ENCODE measurements at regions not wholly inside any gene's neighbourhood (a gene's known extent, or its start where the extent isn't known, plus 50 kb on each side); places are given as distances from the start of the nearest gene placed in this dataset.

GRCh38 chr15:45794712-45795439 is 160.0 kb downstream of the SQOR start:
- DNase-seq (ENCODE audit: low read depth in 1 of 2, low spot score in 1 of 2): no peak
- Histone ChIP-seq H3K27ac (no peak overlapping the region), H3K9me3 (ENCODE audit: low read depth) (no peaks in the 10 kb centered on the region), H3K4me1 (ENCODE audit: low read depth) (peaks cover 6% of the 10 kb centered on the region), H3K36me3 (no peaks in the 10 kb centered on the region), H3K4me3 (no peak overlapping the region), H3K27me3 (no peaks in the 10 kb centered on the region)
- TF ChIP-seq, protein P1, sequence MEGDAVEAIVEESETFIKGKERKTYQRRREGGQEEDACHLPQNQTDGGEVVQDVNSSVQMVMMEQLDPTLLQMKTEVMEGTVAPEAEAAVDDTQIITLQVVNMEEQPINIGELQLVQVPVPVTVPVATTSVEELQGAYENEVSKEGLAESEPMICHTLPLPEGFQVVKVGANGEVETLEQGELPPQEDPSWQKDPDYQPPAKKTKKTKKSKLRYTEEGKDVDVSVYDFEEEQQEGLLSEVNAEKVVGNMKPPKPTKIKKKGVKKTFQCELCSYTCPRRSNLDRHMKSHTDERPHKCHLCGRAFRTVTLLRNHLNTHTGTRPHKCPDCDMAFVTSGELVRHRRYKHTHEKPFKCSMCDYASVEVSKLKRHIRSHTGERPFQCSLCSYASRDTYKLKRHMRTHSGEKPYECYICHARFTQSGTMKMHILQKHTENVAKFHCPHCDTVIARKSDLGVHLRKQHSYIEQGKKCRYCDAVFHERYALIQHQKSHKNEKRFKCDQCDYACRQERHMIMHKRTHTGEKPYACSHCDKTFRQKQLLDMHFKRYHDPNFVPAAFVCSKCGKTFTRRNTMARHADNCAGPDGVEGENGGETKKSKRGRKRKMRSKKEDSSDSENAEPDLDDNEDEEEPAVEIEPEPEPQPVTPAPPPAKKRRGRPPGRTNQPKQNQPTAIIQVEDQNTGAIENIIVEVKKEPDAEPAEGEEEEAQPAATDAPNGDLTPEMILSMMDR (IDR thresholded peaks at IDR 0.05; ENCODE audit: low read depth, low read length): no peak

GRCh38 chr15:45795440-45796069 is 160.7 kb downstream of the SQOR start:
- TF ChIP-seq, protein P1 (IDR thresholded peaks at IDR 0.05; ENCODE audit: low read depth, low read length): peak; percentile 62
- Histone ChIP-seq H3K27ac (no peak overlapping the region), H3K4me1 (ENCODE audit: low read depth) (peaks cover 6% of the 10 kb centered on the region), H3K4me3 (no peak overlapping the region), H3K36me3 (no peaks in the 10 kb centered on the region), H3K27me3 (no peaks in the 10 kb centered on the region), H3K9me3 (ENCODE audit: low read depth) (no peaks in the 10 kb centered on the region)
- peak; percentile 60 to 76 for DNase-seq (ENCODE audit: low read depth in 1 of 2, low spot score in 1 of 2)

DNA sequence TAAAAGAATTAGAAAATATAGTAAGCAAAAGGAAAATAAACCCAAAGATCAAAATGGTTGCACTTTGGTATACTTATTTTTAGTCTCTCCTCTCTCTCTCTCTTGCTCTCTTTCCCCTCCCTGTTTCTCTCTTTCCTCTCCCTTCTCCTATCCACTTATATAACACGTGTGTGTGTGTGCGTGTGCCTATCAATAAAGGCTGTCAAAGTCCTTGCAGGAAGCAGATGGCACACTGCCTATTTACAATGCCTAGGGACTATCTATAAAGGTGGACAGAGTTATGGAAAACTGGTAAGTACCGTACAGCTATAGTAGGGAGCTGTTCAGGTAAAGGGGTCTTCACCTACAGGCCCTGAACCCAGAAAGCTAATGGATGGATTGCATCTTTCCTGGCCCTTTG is 161.6 kb downstream of the SQOR start:
- no peaks in the 10 kb centered on the region for H3K36me3 ChIP-seq
- DNase-seq (ENCODE audit: low read depth in 1 of 2, low spot score in 1 of 2): no peak
- TF ChIP-seq, protein P1 (IDR thresholded peaks at IDR 0.05; ENCODE audit: low read depth, low read length): no peak
- no peak overlapping the region for H3K27ac ChIP-seq
- H3K4me1 ChIP-seq (ENCODE audit: low read depth): peaks cover 6% of the 10 kb centered on the region
- no peak overlapping the region for H3K4me3 ChIP-seq
- no peaks in the 10 kb centered on the region for H3K9me3 ChIP-seq (ENCODE audit: low read depth)
- no peaks in the 10 kb centered on the region for H3K27me3 ChIP-seq

GRCh38 chr15:45799508-45799907 is 164.7 kb downstream of the SQOR start:
- DNase-seq (ENCODE audit: low read depth in 1 of 2, low spot score in 1 of 2): no peak
- Histone ChIP-seq H3K4me1 (ENCODE audit: low read depth) (peaks cover 6% of the 10 kb centered on the region), H3K4me3 (no peak overlapping the region), H3K27ac (no peak overlapping the region), H3K36me3 (no peaks in the 10 kb centered on the region), H3K27me3 (no peaks in the 10 kb centered on the region), H3K9me3 (ENCODE audit: low read depth) (no peaks in the 10 kb centered on the region)
- TF ChIP-seq, protein P1 (IDR thresholded peaks at IDR 0.05; ENCODE audit: low read depth, low read length): no peak

GRCh38 chr15:45801543-45801942 is 166.7 kb downstream of the SQOR start:
- no peaks in the 10 kb centered on the region for H3K27me3 ChIP-seq
- TF ChIP-seq, protein P1 (IDR thresholded peaks at IDR 0.05; ENCODE audit: low read depth, low read length): no peak
- H3K4me1 ChIP-seq (ENCODE audit: low read depth): peaks cover 6% of the 10 kb centered on the region
- H3K36me3 ChIP-seq: no peaks in the 10 kb centered on the region
- DNase-seq (ENCODE audit: low read depth in 1 of 2, low spot score in 1 of 2): peak in 1 of 2 donors; percentile 33
- no peaks in the 10 kb centered on the region for H3K9me3 ChIP-seq (ENCODE audit: low read depth)
- H3K4me3 ChIP-seq: no peak overlapping the region
- no peak overlapping the region for H3K27ac ChIP-seq
